GM18868 (cell line): ENCODE measurements at regions not wholly inside any gene's neighbourhood (a gene's known extent, or its start where the extent isn't known, plus 50 kb on each side); places are given as distances from the start of the nearest gene placed in this dataset.

Source experiments
- ATAC-seq: cut with Tn5 transposase; IDR thresholded peaks from one replicate; pipeline ENCODE4 v1.9.1; 2021; ENCODE audit warnings: mild to moderate bottlenecking, moderate library complexity; ENCODE audit not compliant: unreplicated experiment

GRCh38 chr20:51104960-51105920, 82.3 kb upstream of the KCNG1 start:
- no peak for ATAC-seq

GRCh38 chr20:51100617-51101016, 77.7 kb upstream of the KCNG1 start:
- no peak for ATAC-seq

- no peak for ATAC-seq
These were observed 75.4 kb upstream of the KCNG1 start for GRCh38 chr20:51098284-51098810.

GRCh38 chr20:51097351-51098120, 74.6 kb upstream of the KCNG1 start:
- no peak for ATAC-seq

- no peak for ATAC-seq
These were observed 73.8 kb upstream of the KCNG1 start for GRCh38 chr20:51096582-51097267.

GRCh38 chr20:51095633-51096521, 73.0 kb upstream of the KCNG1 start:
- no peak for ATAC-seq

- no peak for ATAC-seq
These were observed 71.3 kb upstream of the KCNG1 start for GRCh38 chr20:51094221-51094620.

- ATAC-seq: no peak
These were observed 70.4 kb upstream of the KCNG1 start for GRCh38 chr20:51093240-51093763.

GRCh38 chr20:51092338-51092737, 69.4 kb upstream of the KCNG1 start:
- no peak for ATAC-seq

GRCh38 chr20:51091406-51092195, 68.7 kb upstream of the KCNG1 start:
- no peak for ATAC-seq

- ATAC-seq: no peak
These were observed 66.9 kb upstream of the KCNG1 start for GRCh38 chr20:51089840-51090239.

- no peak for ATAC-seq
These were observed 66.4 kb upstream of the KCNG1 start for GRCh38 chr20:51089272-51089781.

- ATAC-seq: no peak
These were observed 64.4 kb upstream of the KCNG1 start for GRCh38 chr20:51087266-51087665.

GRCh38 chr20:51085769-51086168, 62.9 kb upstream of the KCNG1 start:
- ATAC-seq: no peak

- ATAC-seq: no peak
These were observed 61.9 kb upstream of the KCNG1 start for GRCh38 chr20:51084593-51085377.

- no peak for ATAC-seq
These were observed 60.5 kb upstream of the KCNG1 start for GRCh38 chr20:51083447-51083846.

- no peak for ATAC-seq
These were observed 60.1 kb upstream of the KCNG1 start for GRCh38 chr20:51082988-51083387.

GRCh38 chr20:51080516-51080915, 57.6 kb upstream of the KCNG1 start:
- ATAC-seq: no peak
